HG03571 (cell line): ENCODE measurements at regions not wholly inside any gene's neighbourhood (a gene's known extent, or its start where the extent isn't known, plus 50 kb on each side); places are given as distances from the start of the nearest gene placed in this dataset.
"Not testable (repeated sequence)": the region's sequence is repeated elsewhere in the genome, so short reads cannot be mapped to it uniquely, and the experiment has no call there.

Source experiments
- ATAC-seq: cut with Tn5 transposase; IDR thresholded peaks from one replicate; pipeline ENCODE4 v1.9.1; 2021; ENCODE audit not compliant: unreplicated experiment

GRCh38 chr2:83901317-83901716 is 557.8 kb downstream of the SUCLG1 start:
- no peak for ATAC-seq

GRCh38 chr2:83900862-83901261 is 558.2 kb downstream of the SUCLG1 start:
- no peak for ATAC-seq

GRCh38 chr2:83899271-83899670 is 559.8 kb downstream of the SUCLG1 start:
- ATAC-seq: no peak

- no peak for ATAC-seq
These were observed 564.1 kb downstream of the SUCLG1 start for GRCh38 chr2:83894976-83895375.

GRCh38 chr2:83887757-83888156 is 571.3 kb downstream of the SUCLG1 start:
- no peak for ATAC-seq

GRCh38 chr2:83879127-83879526 is 580.0 kb downstream of the SUCLG1 start:
- ATAC-seq: no peak

- ATAC-seq: not testable (repeated sequence)
These were observed 581.8 kb downstream of the SUCLG1 start for GRCh38 chr2:83877261-83877660.

GRCh38 chr2:83874712-83875430 is 584.2 kb downstream of the SUCLG1 start:
- no peak for ATAC-seq

GRCh38 chr2:83874066-83874465 is 585.0 kb downstream of the SUCLG1 start:
- no peak for ATAC-seq

- ATAC-seq: no peak
These were observed 586.0 kb downstream of the SUCLG1 start for GRCh38 chr2:83873110-83873509.

GRCh38 chr2:83866211-83866610 is 592.9 kb downstream of the SUCLG1 start:
- no peak for ATAC-seq

GRCh38 chr2:83862600-83862999 is 596.5 kb downstream of the SUCLG1 start:
- no peak for ATAC-seq

GRCh38 chr2:83860320-83860719 is 598.8 kb downstream of the SUCLG1 start:
- no peak for ATAC-seq

GRCh38 chr2:83859553-83859952 is 599.5 kb downstream of the SUCLG1 start:
- ATAC-seq: no peak

GRCh38 chr2:83851066-83851465 is 608.0 kb downstream of the SUCLG1 start:
- ATAC-seq: no peak

GRCh38 chr2:83850071-83850725 is 608.9 kb downstream of the SUCLG1 start:
- no peak for ATAC-seq

- ATAC-seq: no peak
These were observed 614.6 kb downstream of the SUCLG1 start for GRCh38 chr2:83844490-83844889.

- no peak for ATAC-seq
These were observed 616.7 kb downstream of the SUCLG1 start for GRCh38 chr2:83842421-83842820.

- no peak for ATAC-seq
These were observed 621.3 kb downstream of the SUCLG1 start for GRCh38 chr2:83837823-83838222.

GRCh38 chr2:83827618-83828017 is 631.5 kb downstream of the SUCLG1 start:
- no peak for ATAC-seq

GRCh38 chr2:83826577-83826976 is 632.5 kb downstream of the SUCLG1 start:
- no peak for ATAC-seq

- no peak for ATAC-seq
These were observed 635.9 kb downstream of the SUCLG1 start for GRCh38 chr2:83823229-83823628.

GRCh38 chr2:83817511-83817910 is 641.6 kb downstream of the SUCLG1 start:
- no peak for ATAC-seq
